Calu3 (cell line): ENCODE measurements at regions not wholly inside any gene's neighbourhood (a gene's known extent, or its start where the extent isn't known, plus 50 kb on each side); places are given as distances from the start of the nearest gene placed in this dataset.

Source experiments
- BruUV-seq: library from RNA; stranded (reverse); fragments of 400-500 nt; replicated peaks from 2 replicates; lab custom pipeline; 2021; lab: Mats Ljungman, UMichigan
- CTCF ChIA-PET: fragments of 300-600 bp; sonication (Branson Sonifier 250); formaldehyde crosslinking; loops from one replicate; lab custom pipeline; 2022; ENCODE audit warnings: antibody characterized with exemption; lab: Charles Lee
- DNase-seq: peaks from one replicate; pipeline ENCODE4 v3.0.0; 2022
- H3K27ac Mint-ChIP-seq: one replicate; pipeline ENCODE4 v1.8.0; 2022; ENCODE audit warnings: mixed read lengths; ENCODE audit not compliant: unreplicated experiment
- H3K27me3 Mint-ChIP-seq: one replicate; pipeline ENCODE4 v1.8.0; 2022; ENCODE audit warnings: mixed read lengths; ENCODE audit not compliant: unreplicated experiment
- H3K36me3 Mint-ChIP-seq: one replicate; pipeline ENCODE4 v1.8.0; 2022; ENCODE audit warnings: mild to moderate bottlenecking, moderate library complexity, mixed read lengths; ENCODE audit not compliant: insufficient read depth, unreplicated experiment
- H3K4me1 Mint-ChIP-seq: one replicate; pipeline ENCODE4 v1.8.0; 2022; ENCODE audit warnings: mild to moderate bottlenecking, low read depth, mixed read lengths; ENCODE audit not compliant: unreplicated experiment
- H3K4me3 Mint-ChIP-seq: one replicate; pipeline ENCODE4 v1.8.0; 2022; ENCODE audit warnings: mild to moderate bottlenecking, low read depth, moderate library complexity, mixed read lengths; ENCODE audit not compliant: unreplicated experiment
- H3K9me3 Mint-ChIP-seq: one replicate; pipeline ENCODE4 v1.8.0; 2022; ENCODE audit warnings: low read depth, mixed read lengths; ENCODE audit not compliant: unreplicated experiment
- intact Hi-C: fragments of 100-400 bp; cut with micrococcal nuclease; formaldehyde crosslinking; loops from one replicate; pipeline ENCODE4 v1.10.0; 2022; ENCODE audit not compliant: unreplicated experiment
- TF ChIP-seq, protein P1 (sequence below): fragments of 200-600 bp; IDR thresholded peaks from one replicate; pipeline ENCODE4 v1.8.0; 2022; ENCODE audit warnings: antibody characterized with exemption; ENCODE audit not compliant: unreplicated experiment

DNA sequence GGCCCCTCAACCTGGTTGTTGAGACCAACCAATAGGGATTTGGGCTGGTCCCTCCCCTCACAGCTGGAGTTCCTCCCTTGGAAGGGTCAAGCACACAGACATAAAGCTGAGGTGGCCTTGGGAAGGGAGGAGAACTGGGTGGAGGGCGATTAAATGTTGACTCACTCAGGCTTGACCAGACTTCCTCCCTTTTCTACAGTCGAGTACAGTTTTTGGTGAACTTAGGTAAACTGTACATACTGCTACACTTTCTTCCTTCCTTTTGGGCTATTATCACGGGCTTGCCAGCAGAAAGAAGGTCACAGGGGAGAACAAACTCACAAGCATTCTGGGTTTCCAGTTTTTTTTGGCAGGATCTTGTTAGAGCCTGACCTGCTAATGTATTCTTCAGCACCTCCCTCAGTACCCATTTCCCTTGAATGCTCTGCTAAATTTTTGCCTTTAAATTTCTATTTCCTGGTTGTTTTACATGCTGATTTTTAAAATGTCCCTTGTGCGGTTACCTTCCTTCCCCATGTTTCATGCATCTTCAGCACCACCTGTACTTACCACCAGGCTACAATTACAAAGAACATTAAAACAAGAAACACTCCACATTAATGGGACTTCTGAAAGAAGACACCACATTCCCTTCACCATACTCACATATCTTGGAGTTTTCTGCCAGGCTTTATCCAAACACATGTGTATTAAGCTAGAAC lies 135.2 kb upstream of the RASGEF1B start:
- BruUV-seq = no TSS peak
- H3K9me3 Mint-ChIP-seq = no peaks in the 10 kb centered on the region
- H3K27me3 Mint-ChIP-seq = no peaks in the 10 kb centered on the region
- intact Hi-C loops = loop anchor here (5.0 kb wide), 1 partner anchor 45 kb away; no protein-coding TSS in a partner anchor
- no peak overlapping the region for H3K4me3 Mint-ChIP-seq
- peak; percentile 6 for DNase-seq
- CTCF ChIA-PET = no interaction called here
- TF ChIP-seq, protein P1, sequence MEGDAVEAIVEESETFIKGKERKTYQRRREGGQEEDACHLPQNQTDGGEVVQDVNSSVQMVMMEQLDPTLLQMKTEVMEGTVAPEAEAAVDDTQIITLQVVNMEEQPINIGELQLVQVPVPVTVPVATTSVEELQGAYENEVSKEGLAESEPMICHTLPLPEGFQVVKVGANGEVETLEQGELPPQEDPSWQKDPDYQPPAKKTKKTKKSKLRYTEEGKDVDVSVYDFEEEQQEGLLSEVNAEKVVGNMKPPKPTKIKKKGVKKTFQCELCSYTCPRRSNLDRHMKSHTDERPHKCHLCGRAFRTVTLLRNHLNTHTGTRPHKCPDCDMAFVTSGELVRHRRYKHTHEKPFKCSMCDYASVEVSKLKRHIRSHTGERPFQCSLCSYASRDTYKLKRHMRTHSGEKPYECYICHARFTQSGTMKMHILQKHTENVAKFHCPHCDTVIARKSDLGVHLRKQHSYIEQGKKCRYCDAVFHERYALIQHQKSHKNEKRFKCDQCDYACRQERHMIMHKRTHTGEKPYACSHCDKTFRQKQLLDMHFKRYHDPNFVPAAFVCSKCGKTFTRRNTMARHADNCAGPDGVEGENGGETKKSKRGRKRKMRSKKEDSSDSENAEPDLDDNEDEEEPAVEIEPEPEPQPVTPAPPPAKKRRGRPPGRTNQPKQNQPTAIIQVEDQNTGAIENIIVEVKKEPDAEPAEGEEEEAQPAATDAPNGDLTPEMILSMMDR = no peak
- H3K36me3 Mint-ChIP-seq = no peaks in the 10 kb centered on the region
- peaks cover 12% of the 10 kb centered on the region for H3K4me1 Mint-ChIP-seq
- peak overlapping the region; percentile 39 for H3K27ac Mint-ChIP-seq

DNA sequence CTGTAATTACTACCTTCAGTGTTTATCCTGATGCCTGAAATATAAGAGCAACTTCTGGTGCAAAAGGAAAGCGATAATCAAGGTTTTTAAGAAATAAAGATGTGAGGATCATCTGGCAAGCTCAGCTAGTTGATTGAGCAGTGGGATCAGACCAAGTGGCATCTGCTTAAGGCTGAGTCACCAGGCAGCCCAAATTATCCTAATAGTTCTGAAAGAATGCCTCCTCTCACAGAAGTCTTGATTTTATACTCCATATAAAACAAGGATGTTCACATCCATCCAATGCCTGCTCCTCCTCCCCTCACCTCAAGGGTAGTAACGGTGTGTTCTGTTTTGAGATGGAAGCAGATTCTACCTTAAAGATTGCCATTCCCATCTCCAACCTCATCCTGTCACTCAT lies 134.5 kb upstream of the RASGEF1B start:
- TF ChIP-seq, protein P1 = no peak
- no TSS peak for BruUV-seq
- H3K27me3 Mint-ChIP-seq = no peaks in the 10 kb centered on the region
- H3K36me3 Mint-ChIP-seq = no peaks in the 10 kb centered on the region
- H3K4me1 Mint-ChIP-seq = peaks cover 12% of the 10 kb centered on the region
- no peak overlapping the region for H3K4me3 Mint-ChIP-seq
- no peak overlapping the region for H3K27ac Mint-ChIP-seq
- intact Hi-C loops = loop anchor here (5.0 kb wide), 1 partner anchor 44 kb away; no protein-coding TSS in a partner anchor
- CTCF ChIA-PET = no interaction called here
- no peak for DNase-seq
- no peaks in the 10 kb centered on the region for H3K9me3 Mint-ChIP-seq

DNA sequence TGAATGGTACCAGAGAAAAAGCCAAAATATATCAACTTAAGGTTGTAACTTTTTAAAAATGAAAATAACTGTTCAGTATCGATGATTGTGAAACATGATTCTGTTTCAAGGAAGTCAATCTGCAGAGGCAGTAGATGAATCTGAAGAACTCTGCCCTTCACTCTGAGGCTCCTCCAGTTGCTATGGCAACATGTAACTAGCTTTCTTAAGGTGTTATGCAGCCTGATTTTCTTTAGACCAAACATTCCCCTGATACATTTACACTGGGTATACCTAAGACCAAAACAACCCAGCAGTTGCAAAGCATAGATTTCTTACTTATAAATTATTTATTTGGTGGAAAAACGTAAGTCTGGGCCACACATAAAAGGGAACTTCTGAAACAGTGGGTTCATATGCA lies 133.6 kb upstream of the RASGEF1B start:
- H3K27me3 Mint-ChIP-seq = no peaks in the 10 kb centered on the region

DNA sequence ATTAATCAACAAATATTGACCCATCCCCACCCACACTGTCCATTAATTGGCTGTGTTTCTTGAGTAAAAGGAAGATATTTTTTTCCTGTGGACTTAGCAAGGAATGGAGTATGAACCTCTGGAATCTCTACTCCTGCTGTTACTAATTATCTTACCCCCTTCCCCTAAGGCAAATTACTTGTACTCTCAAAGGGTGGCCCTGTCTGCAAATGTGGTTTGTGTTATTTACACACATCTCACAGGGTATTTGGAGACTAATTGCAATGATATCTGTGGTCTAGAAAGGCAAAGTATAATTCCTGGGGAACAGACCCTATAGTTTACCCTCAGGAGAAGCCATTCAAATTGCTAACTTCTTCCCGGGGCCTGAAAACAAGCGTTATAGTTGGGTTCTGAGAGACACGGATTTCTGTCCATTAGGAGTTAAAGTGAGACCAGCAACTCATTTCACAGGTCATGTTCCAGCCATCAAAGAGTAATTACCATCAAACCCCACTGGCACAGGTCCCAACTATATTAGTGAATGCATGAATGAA lies 133.0 kb upstream of the RASGEF1B start:
- Mint-ChIP-seq H3K4me3 (no peak overlapping the region), H3K27me3 (no peaks in the 10 kb centered on the region), H3K36me3 (no peaks in the 10 kb centered on the region), H3K9me3 (no peaks in the 10 kb centered on the region), H3K4me1 (peaks cover 12% of the 10 kb centered on the region), H3K27ac (no peak overlapping the region)
- no TSS peak for BruUV-seq
- DNase-seq = no peak
- CTCF ChIA-PET = no interaction called here
- intact Hi-C loops = loop anchor here (5.0 kb wide), 1 partner anchor 42 kb away; no protein-coding TSS in a partner anchor
- TF ChIP-seq, protein P1 = no peak

More for the DNA sequence above, 133.6 kb upstream of the RASGEF1B start:
- TF ChIP-seq, protein P1 = no peak
- no peak for DNase-seq
- BruUV-seq = no TSS peak
- no peaks in the 10 kb centered on the region for H3K9me3 Mint-ChIP-seq
- no peak overlapping the region for H3K4me3 Mint-ChIP-seq
- H3K36me3 Mint-ChIP-seq = no peaks in the 10 kb centered on the region
- intact Hi-C loops = loop anchor here (5.0 kb wide), 1 partner anchor 43 kb away; no protein-coding TSS in a partner anchor
- CTCF ChIA-PET = no interaction called here
- no peak overlapping the region for H3K27ac Mint-ChIP-seq
- H3K4me1 Mint-ChIP-seq = peaks cover 12% of the 10 kb centered on the region
